Uterus (tissue), 2 donors: ENCODE measurements at regions not wholly inside any gene's neighbourhood (a gene's known extent, or its start where the extent isn't known, plus 50 kb on each side); places are given as distances from the start of the nearest gene placed in this dataset.
"Not testable (repeated sequence)": the region's sequence is repeated elsewhere in the genome, so short reads cannot be mapped to it uniquely, and the experiment has no call there.

Source experiments
- POLR2A ChIP-seq, 2 donors: fragments of 450-650 bp; IDR thresholded peaks; one replicate each; pipeline ENCODE4 v1.6.1; 2016; ENCODE audit warnings: antibody characterized with exemption in 2 of 2, mild to moderate bottlenecking in 1 of 2, moderate library complexity in 1 of 2
- TF ChIP-seq, protein P1 (sequence below), 4 experiments: fragments of 200-600 bp in 2 of 4; fragments of 450-650 bp in 2 of 4; sonication (generic) in 2 of 4; IDR thresholded peaks; one replicate each; pipeline ENCODE4 v1.5.1; 2016 to 2019; ENCODE audit warnings: antibody characterized with exemption in 4 of 4, mild to moderate bottlenecking in 2 of 4, moderate library complexity in 1 of 4

- TF ChIP-seq, protein P1, sequence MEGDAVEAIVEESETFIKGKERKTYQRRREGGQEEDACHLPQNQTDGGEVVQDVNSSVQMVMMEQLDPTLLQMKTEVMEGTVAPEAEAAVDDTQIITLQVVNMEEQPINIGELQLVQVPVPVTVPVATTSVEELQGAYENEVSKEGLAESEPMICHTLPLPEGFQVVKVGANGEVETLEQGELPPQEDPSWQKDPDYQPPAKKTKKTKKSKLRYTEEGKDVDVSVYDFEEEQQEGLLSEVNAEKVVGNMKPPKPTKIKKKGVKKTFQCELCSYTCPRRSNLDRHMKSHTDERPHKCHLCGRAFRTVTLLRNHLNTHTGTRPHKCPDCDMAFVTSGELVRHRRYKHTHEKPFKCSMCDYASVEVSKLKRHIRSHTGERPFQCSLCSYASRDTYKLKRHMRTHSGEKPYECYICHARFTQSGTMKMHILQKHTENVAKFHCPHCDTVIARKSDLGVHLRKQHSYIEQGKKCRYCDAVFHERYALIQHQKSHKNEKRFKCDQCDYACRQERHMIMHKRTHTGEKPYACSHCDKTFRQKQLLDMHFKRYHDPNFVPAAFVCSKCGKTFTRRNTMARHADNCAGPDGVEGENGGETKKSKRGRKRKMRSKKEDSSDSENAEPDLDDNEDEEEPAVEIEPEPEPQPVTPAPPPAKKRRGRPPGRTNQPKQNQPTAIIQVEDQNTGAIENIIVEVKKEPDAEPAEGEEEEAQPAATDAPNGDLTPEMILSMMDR (IDR thresholded peaks at IDR 0.05): not testable (repeated sequence)
- not testable (repeated sequence) for TF ChIP-seq POLR2A (IDR thresholded peaks at IDR 0.05)
Measured at GRCh38 chr13:78056865-78057264, 138.2 kb upstream of the EDNRB start.
